NB4 (cell line): ENCODE measurements at regions not wholly inside any gene's neighbourhood (a gene's known extent, or its start where the extent isn't known, plus 50 kb on each side); places are given as distances from the start of the nearest gene placed in this dataset.

Experiments used
- CTCF ChIP-seq: IDR thresholded peaks from one replicate; pipeline ENCODE4 v1.5.1; 2012; ENCODE audit warnings: low read depth, low read length
- MYC ChIP-seq: IDR thresholded peaks from 2 replicates; pipeline ENCODE4 v1.6.1; 2011; ENCODE audit warnings: low read depth, low read length
- POLR2A ChIP-seq: IDR thresholded peaks from 2 replicates; pipeline ENCODE4 v1.6.1; 2011; ENCODE audit warnings: mild to moderate bottlenecking; ENCODE audit not compliant: insufficient read length; ENCODE audit errors: extremely low read depth

GRCh38 chr12:83689333-83689732 is 1002.6 kb downstream of the TMTC2 start:
- TF ChIP-seq CTCF = no peak
- TF ChIP-seq POLR2A = no peak
- no peak for TF ChIP-seq MYC
